HCT116 (cell line): ENCODE measurements at regions not wholly inside any gene's neighbourhood (a gene's known extent, or its start where the extent isn't known, plus 50 kb on each side); places are given as distances from the start of the nearest gene placed in this dataset.

Experiments used
- ATAC-seq: fragments of 200-7000 bp; cut with Tn5 transposase; 2 replicates; pipeline ENCODE4 v1.9.1; 2020; ENCODE audit warnings: mild to moderate bottlenecking, moderate library complexity
- BruUV-seq: library from RNA; stranded (reverse); fragments of 400-500 nt; replicated peaks from 2 replicates; lab custom pipeline; 2021; lab: Mats Ljungman, UMichigan
- CTCF ChIA-PET: fragments of 300-600 bp; sonication (Branson Sonifier 250); formaldehyde crosslinking; loops from one replicate; lab custom pipeline; 2021; ENCODE audit warnings: antibody characterized with exemption; lab: Charles Lee
- POLR2A ChIA-PET: fragments of 300-600, 350-600 bp; sonication (Branson Sonifier 250); formaldehyde crosslinking; loops from one replicate; lab custom pipeline; 2021; ENCODE audit warnings: antibody characterized with exemption; lab: Charles Lee
- RAD21 ChIA-PET, 2 experiments: fragments of 300-600 bp; sonication (Branson Sonifier 250); formaldehyde crosslinking; loops; one replicate each; lab custom pipeline; 2023; ENCODE audit warnings: low total read pairs in 2 of 2; ENCODE audit not compliant: uncharacterized antibody in 2 of 2, unreplicated experiment in 2 of 2, low non-redundant PET in 1 of 2; lab: Charles Lee
- DNase-seq: peaks from one replicate; pipeline ENCODE4 v3.0.0-alpha.2; 2010; ENCODE audit warnings: low read depth, low spot score
- H2AFZ ChIP-seq: fragments of 200-600 bp; shearing (Covaris generic), sonication (generic); 2 replicates; pipeline ENCODE4 v1.6.1; 2017; ENCODE audit warnings: low read depth, mixed run types, mixed read lengths, antibody characterized with exemption, low read length; ENCODE audit not compliant: poor library complexity, severe bottlenecking
- H3K27ac ChIP-seq: 2 replicates; pipeline ENCODE4 v1.5.1; 2012; ENCODE audit warnings: low read depth, low read length
- H3K27me3 ChIP-seq: fragments of 200-600 bp; sonication (generic); 2 replicates; pipeline ENCODE4 v1.6.1; 2016; ENCODE audit warnings: mixed run types, low read length, mixed read lengths; ENCODE audit not compliant: insufficient read depth
- H3K36me3 ChIP-seq, 2 experiments: fragments of 200-500 bp in 1 of 2; fragments of 200-600 bp in 1 of 2; sonication (Bioruptor generic) in 1 of 2; sonication (generic) in 1 of 2; 2 replicates each; pipeline versions ENCODE4 v1.5.1 to v1.6.1; 2014 to 2016; ENCODE audit warnings: low read length in 2 of 2, inconsistent platforms in 1 of 2, mixed read lengths in 1 of 2, mixed run types in 1 of 2; ENCODE audit not compliant: insufficient read depth in 2 of 2, control insufficient read depth in 1 of 2
- H3K4me1 ChIP-seq, 2 experiments: fragments of 200-600 bp in 1 of 2; sonication (generic) in 1 of 2; 2 replicates each; pipeline versions ENCODE4 v1.5.1 to v1.6.1; 2012 to 2017; ENCODE audit warnings: low read length in 2 of 2, inconsistent platforms in 1 of 2, mild to moderate bottlenecking in 1 of 2, mixed read lengths in 1 of 2, mixed run types in 1 of 2, moderate library complexity in 1 of 2; ENCODE audit not compliant: insufficient read depth in 2 of 2, control insufficient read depth in 1 of 2
- H3K4me2 ChIP-seq: fragments of 200-600 bp; sonication (generic); 2 replicates; pipeline ENCODE4 v1.6.1; 2017; ENCODE audit warnings: mixed run types, low read length, mixed read lengths
- H3K4me3 ChIP-seq, 2 experiments: fragments of 200-600 bp in 1 of 2; sonication (generic) in 1 of 2; replicated peaks in 1 of 2; 2 replicates each; pipeline ENCODE4 v1.5.1; 2011 to 2016; ENCODE audit warnings: low read length in 2 of 2, control low read depth in 1 of 2, low read depth in 1 of 2, mild to moderate bottlenecking in 1 of 2, mixed read lengths in 1 of 2, mixed run types in 1 of 2
- H3K79me2 ChIP-seq: fragments of 200-600 bp; sonication (generic); 2 replicates; pipeline ENCODE4 v1.6.1; 2017; ENCODE audit warnings: mild to moderate bottlenecking, mixed run types, low read length, moderate library complexity, mixed read lengths; ENCODE audit not compliant: insufficient read depth
- H3K9ac ChIP-seq: fragments of 200-600 bp; sonication (generic); 2 replicates; pipeline ENCODE4 v1.6.1; 2016; ENCODE audit warnings: low read length, mixed read lengths
- H3K9me2 ChIP-seq: fragments of 200-600 bp; sonication (generic), shearing (Covaris generic); 2 replicates; pipeline ENCODE4 v1.6.1; 2017; ENCODE audit warnings: mixed run types, mild to moderate bottlenecking, moderate library complexity; ENCODE audit not compliant: insufficient read depth
- H3K9me3 ChIP-seq, 2 experiments: fragments of 200-500 bp in 1 of 2; fragments of 200-600 bp in 1 of 2; sonication (Bioruptor generic) in 1 of 2; sonication (generic) in 1 of 2; 2 replicates each; pipeline ENCODE4 v1.6.1; 2014 to 2017; ENCODE audit warnings: low read length in 2 of 2, mixed read lengths in 2 of 2, inconsistent platforms in 1 of 2, low read depth in 1 of 2, mild to moderate bottlenecking in 1 of 2, mixed run types in 1 of 2, moderate library complexity in 1 of 2; ENCODE audit not compliant: control insufficient read depth in 1 of 2, insufficient read depth in 1 of 2
- H4K20me1 ChIP-seq: fragments of 200-600 bp; sonication (generic), shearing (Covaris generic); 2 replicates; pipeline ENCODE4 v1.6.1; 2017; ENCODE audit warnings: mixed run types, mild to moderate bottlenecking, moderate library complexity; ENCODE audit not compliant: insufficient read depth
- CBX3 ChIP-seq: IDR thresholded peaks from 2 replicates; pipeline ENCODE4 v1.6.1; 2012; ENCODE audit warnings: low read depth
- ELF1 ChIP-seq: IDR thresholded peaks from 2 replicates; pipeline ENCODE4 v1.6.1; 2012; ENCODE audit warnings: low read depth, borderline replicate concordance
- EZH2 ChIP-seq: fragments of 200-600 bp; sonication (generic); IDR thresholded peaks from 2 replicates; pipeline ENCODE4 v1.6.1; 2017; ENCODE audit warnings: antibody characterized with exemption, mixed run types
- EZH2phosphoT487 ChIP-seq: fragments of 200-600 bp; IDR thresholded peaks from 2 replicates; pipeline ENCODE4 v1.6.1; 2018; ENCODE audit warnings: antibody characterized with exemption, borderline replicate concordance
- FOSL1 ChIP-seq: IDR thresholded peaks from 2 replicates; pipeline ENCODE4 v1.6.1; 2012; ENCODE audit warnings: low read depth
- JUND ChIP-seq: IDR thresholded peaks from 2 replicates; pipeline ENCODE4 v1.6.1; 2012
- POLR2A ChIP-seq: IDR thresholded peaks from 2 replicates; pipeline ENCODE4 v1.7.0; 2011; ENCODE audit warnings: borderline replicate concordance; ENCODE audit not compliant: insufficient read depth, insufficient read length; ENCODE audit errors: extremely low read depth
- POLR2AphosphoS5 ChIP-seq: IDR thresholded peaks from 2 replicates; pipeline ENCODE4 v1.6.1; 2011; ENCODE audit warnings: mild to moderate bottlenecking, low read depth, low read length, moderate library complexity
- REST ChIP-seq: IDR thresholded peaks from 2 replicates; pipeline ENCODE4 v1.6.1; 2012; ENCODE audit warnings: low read depth
- SIN3A ChIP-seq: IDR thresholded peaks from 2 replicates; pipeline ENCODE4 v1.6.1; 2012; ENCODE audit warnings: low read depth
- SRF ChIP-seq: IDR thresholded peaks from 2 replicates; pipeline ENCODE4 v1.6.1; 2012; ENCODE audit warnings: low read depth
- YY1 ChIP-seq: IDR thresholded peaks from 2 replicates; pipeline ENCODE4 v1.6.1; 2011; ENCODE audit warnings: low read length, low read depth, moderate library complexity, mild to moderate bottlenecking; ENCODE audit not compliant: insufficient replicate concordance; ENCODE audit errors: extremely low read depth
- ZFX ChIP-seq: fragments of 450-650 bp; IDR thresholded peaks from 2 replicates; pipeline ENCODE4 v1.6.1; 2017
- ZNF274 ChIP-seq: fragments of 200-500 bp; sonication (Bioruptor generic); IDR thresholded peaks from 2 replicates; pipeline ENCODE4 v1.6.1; 2014; ENCODE audit warnings: mild to moderate bottlenecking, low read depth, low read length, inconsistent platforms
- intact Hi-C: fragments of 100-400 bp; cut with micrococcal nuclease; formaldehyde crosslinking; loops from 2 replicates; pipeline ENCODE4 v1.10.0; 2022

GRCh38 chr16:50933262-50933661 lies 191.4 kb downstream of the CYLD start:
- POLR2A ChIA-PET = no interaction called here
- Histone ChIP-seq H4K20me1 (no peaks in the 10 kb centered on the region), H2AFZ (no peak overlapping the region), H3K27ac (no peak overlapping the region), H3K4me2 (no peak overlapping the region), H3K79me2 (no peaks in the 10 kb centered on the region), H3K9me3 (no peaks in the 10 kb centered on the region), H3K36me3 (no peaks in the 10 kb centered on the region), H3K4me3 (no peak overlapping the region), H3K4me1 (no peaks in the 10 kb centered on the region), H3K9ac (no peak overlapping the region), H3K9me2 (no peaks in the 10 kb centered on the region), H3K27me3 (peaks cover 21% of the 10 kb centered on the region)
- no peak for TF ChIP-seq SRF
- RAD21 ChIA-PET = no interaction called here
- CTCF ChIA-PET = no interaction called here
- ATAC-seq = no peak
- no TSS peak for BruUV-seq
- intact Hi-C loops = no loop called here
- DNase-seq = no peak

GRCh38 chr16:50932348-50932935 lies 190.6 kb downstream of the CYLD start:
- Histone ChIP-seq H3K9me3 (no peaks in the 10 kb centered on the region), H4K20me1 (no peaks in the 10 kb centered on the region), H2AFZ (no peak overlapping the region), H3K9me2 (no peaks in the 10 kb centered on the region)
- no TSS peak for BruUV-seq
- POLR2A ChIA-PET = no interaction called here
- TF ChIP-seq FOSL1 (no peak), REST (no peak), ZNF274 (no peak), EZH2 (no peak), POLR2A (no peak), ELF1 (no peak), ZFX (no peak), POLR2AphosphoS5 (no peak), SIN3A (no peak), EZH2phosphoT487 (no peak), YY1 (no peak), JUND (no peak), CBX3 (no peak), SRF (no peak)
- TF ChIP-seq, all 23 proteins: peak for 0
- H3K79me2 ChIP-seq = no peaks in the 10 kb centered on the region
- H3K36me3 ChIP-seq = no peaks in the 10 kb centered on the region
- CTCF ChIA-PET = no interaction called here
- H3K4me1 ChIP-seq = no peaks in the 10 kb centered on the region
- H3K27me3 ChIP-seq = peaks cover 21% of the 10 kb centered on the region; the same call in 1 of the 2 replicates
- H3K4me2 ChIP-seq = no peak overlapping the region
- intact Hi-C loops = no loop called here
- RAD21 ChIA-PET = no interaction called here
- no peak overlapping the region for H3K27ac ChIP-seq
- no peak overlapping the region for H3K9ac ChIP-seq
- no peak overlapping the region for H3K4me3 ChIP-seq
- ATAC-seq (no peak), DNase-seq (no peak)
